ENCODE measurements at regions not wholly inside any gene's neighbourhood (a gene's known extent, or its start where the extent isn't known, plus 50 kb on each side); places are given as distances from the start of the nearest gene placed in this dataset.

DNA sequence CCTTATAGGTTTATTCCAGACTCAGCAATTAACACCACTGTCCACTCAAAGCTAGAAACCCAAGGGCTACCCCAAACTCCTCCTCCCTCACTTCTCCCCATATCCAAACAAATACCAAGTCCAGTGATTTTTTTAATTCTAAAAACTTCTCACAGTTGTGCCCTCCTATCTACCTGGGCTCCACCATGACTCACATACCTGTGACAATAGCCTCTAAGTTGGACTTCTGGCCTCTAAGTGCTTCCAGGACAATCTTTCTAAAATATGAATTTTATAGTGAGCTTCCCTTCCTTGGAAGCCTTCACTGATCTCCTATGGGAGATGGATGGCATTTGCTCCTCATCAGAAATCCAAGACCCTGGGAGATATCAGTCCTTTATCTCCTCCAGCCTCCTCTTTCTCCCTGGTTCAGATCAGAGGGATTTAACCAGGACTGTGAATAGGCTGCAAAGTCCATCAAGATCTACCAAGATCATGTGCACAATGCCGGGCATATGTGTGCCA is 219.3 kb downstream of the TOMM20 start:
- no peak for TF ChIP-seq ZNF138 (tag by site-specific recombination; IDR thresholded peaks at IDR 0.05; ENCODE audit: borderline replicate concordance)
- TF ChIP-seq, protein P1, sequence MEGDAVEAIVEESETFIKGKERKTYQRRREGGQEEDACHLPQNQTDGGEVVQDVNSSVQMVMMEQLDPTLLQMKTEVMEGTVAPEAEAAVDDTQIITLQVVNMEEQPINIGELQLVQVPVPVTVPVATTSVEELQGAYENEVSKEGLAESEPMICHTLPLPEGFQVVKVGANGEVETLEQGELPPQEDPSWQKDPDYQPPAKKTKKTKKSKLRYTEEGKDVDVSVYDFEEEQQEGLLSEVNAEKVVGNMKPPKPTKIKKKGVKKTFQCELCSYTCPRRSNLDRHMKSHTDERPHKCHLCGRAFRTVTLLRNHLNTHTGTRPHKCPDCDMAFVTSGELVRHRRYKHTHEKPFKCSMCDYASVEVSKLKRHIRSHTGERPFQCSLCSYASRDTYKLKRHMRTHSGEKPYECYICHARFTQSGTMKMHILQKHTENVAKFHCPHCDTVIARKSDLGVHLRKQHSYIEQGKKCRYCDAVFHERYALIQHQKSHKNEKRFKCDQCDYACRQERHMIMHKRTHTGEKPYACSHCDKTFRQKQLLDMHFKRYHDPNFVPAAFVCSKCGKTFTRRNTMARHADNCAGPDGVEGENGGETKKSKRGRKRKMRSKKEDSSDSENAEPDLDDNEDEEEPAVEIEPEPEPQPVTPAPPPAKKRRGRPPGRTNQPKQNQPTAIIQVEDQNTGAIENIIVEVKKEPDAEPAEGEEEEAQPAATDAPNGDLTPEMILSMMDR (tag by site-specific recombination; IDR thresholded peaks at IDR 0.05), result no peak
- no peak for TF ChIP-seq ZNF112 (tag by site-specific recombination; IDR thresholded peaks at IDR 0.05)
- no peak for TF ChIP-seq ZNF549 (tag by site-specific recombination; IDR thresholded peaks at IDR 0.05)
- TF ChIP-seq ZNF324 (tag by site-specific recombination; IDR thresholded peaks at IDR 0.05), result no peak
- TF ChIP-seq GLIS1 (tag by site-specific recombination; IDR thresholded peaks at IDR 0.05), result no peak
- no peak for TF ChIP-seq ZNF785 (tag by site-specific recombination; IDR thresholded peaks at IDR 0.05)
- TF ChIP-seq ZNF23 (tag by site-specific recombination; IDR thresholded peaks at IDR 0.05; ENCODE audit: borderline replicate concordance), result no peak
- no peak for TF ChIP-seq YY1 (tag by site-specific recombination; IDR thresholded peaks at IDR 0.05)
- TF ChIP-seq REPIN1 (tag by site-specific recombination; IDR thresholded peaks at IDR 0.05; ENCODE audit: low read depth), result no peak
- TF ChIP-seq ZNF274 (IDR thresholded peaks at IDR 0.05; ENCODE audit: low read length), result no peak
- no peak for TF ChIP-seq ZNF274 (tag by site-specific recombination; IDR thresholded peaks at IDR 0.05; ENCODE audit: borderline replicate concordance)

Data from HEK293 (cell line).